ENCODE measurements at regions not wholly inside any gene's neighbourhood (a gene's known extent, or its start where the extent isn't known, plus 50 kb on each side); places are given as distances from the start of the nearest gene placed in this dataset.
"Not testable (repeated sequence)": the region's sequence is repeated elsewhere in the genome, so short reads cannot be mapped to it uniquely, and the experiment has no call there.

DNA sequence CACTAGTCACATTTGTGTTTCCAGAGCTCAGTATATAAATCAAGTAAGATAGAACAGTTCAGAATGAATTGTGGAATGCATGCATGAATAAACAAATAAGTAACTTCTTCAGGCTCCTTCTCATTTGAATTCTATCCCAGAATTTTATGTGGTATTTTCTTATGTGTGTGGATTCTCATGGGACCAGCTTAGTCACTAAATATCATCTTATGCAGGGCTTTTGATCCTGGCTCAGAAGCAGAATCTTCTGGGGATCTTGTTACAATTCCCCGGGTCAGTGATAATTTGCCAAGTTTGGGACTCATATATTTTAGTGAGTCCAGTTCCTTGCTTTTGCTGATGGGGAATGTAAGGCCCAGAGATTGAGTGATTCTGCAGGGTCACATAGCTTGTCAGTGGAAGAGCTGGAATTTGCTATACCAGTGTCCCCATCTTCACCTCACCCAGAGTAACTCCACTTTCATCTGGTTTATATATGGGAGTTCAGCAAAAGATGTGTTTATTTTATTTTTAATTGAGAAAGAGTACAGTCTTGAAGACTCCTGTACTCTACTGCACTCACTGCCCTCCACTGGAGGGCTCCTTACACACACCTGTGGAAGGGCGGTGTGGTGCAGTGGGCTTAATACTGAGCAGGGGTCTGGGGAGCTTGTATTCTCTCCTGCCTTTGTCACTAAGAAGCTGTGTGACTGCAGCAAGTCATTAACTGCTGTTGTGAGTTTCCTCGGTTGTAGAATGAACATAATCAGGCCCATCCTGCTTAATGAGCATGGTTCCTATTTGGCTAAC lies 198.2 kb upstream of the CXorf66 start:
- no peak for DNase-seq

DNA sequence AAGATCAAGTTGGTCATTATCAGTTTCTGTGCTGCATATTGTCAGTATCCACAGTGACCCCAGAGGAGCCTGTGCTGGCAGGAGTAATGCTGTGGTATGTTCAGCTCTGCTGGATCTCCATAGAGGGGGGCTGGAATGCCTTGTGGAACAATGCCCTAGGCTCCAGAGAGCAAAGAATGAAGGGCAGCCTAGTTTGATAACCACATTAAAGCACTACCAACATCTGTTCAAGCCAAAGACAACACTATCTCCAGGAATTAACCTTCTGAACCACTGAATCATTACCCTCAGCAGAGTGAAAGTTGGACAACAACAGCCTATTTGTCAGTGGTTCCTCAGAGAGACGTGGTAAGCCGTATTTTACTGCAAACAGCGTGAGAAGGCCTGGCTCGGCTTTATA lies 192.3 kb upstream of the CXorf66 start:
- DNase-seq, result no peak

DNA sequence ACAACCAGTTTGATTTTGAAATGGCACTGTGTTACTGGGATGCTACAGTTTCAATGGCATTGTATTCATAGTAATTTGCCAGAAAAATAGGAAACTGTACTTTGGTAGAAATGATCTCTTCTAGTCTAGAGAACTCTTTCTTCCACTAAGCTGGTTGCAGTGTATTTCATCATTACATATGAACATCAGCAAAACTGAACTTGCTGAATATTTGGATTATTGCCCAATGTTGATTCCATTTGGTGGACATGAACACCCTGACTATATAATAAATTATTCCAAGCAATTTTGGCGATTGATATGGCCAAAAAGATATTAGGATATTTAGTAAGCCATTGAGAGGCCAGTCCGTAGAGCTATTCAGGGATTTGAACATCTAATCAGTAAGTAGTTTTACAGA lies 191.8 kb upstream of the CXorf66 start:
- no peak for DNase-seq

DNA sequence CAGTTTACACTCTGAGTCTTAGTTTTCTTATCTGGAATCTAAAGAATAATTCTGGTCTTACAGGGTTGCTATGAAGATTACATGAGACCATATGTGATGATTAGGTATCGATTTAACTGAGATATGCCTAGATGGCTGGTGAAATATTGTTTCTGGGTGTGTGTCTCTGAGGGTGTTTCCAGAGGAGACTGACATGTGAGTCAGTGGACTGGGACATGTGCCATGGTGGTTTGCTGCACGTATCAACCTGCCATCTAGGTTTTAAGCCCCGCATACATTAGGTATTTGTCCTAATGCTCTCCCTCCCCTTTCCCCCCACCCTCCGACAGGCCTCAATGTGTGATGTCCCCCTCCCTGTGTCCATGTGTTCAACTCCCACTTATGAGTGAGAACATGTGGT lies 186.0 kb upstream of the CXorf66 start:
- no peak for DNase-seq

DNA sequence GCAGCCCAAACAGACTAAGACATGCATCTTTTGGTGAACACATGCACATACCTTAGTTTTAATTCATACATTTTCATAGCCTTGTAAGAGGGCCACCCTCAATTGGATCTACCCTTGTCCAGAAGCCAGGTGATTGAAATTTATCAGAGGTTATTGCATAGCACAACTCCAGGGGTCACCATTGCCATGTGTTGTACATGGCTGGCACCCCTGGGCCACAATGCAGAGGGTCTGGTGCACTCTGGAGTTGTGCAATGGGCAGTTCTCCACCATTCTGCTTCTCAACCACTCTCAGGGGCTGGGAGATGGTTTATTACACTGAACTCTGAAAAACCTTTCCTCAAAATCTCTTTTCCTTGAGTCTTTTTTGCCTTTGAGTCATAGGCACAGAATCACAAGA lies 184.4 kb upstream of the CXorf66 start:
- no peak for DNase-seq

DNA sequence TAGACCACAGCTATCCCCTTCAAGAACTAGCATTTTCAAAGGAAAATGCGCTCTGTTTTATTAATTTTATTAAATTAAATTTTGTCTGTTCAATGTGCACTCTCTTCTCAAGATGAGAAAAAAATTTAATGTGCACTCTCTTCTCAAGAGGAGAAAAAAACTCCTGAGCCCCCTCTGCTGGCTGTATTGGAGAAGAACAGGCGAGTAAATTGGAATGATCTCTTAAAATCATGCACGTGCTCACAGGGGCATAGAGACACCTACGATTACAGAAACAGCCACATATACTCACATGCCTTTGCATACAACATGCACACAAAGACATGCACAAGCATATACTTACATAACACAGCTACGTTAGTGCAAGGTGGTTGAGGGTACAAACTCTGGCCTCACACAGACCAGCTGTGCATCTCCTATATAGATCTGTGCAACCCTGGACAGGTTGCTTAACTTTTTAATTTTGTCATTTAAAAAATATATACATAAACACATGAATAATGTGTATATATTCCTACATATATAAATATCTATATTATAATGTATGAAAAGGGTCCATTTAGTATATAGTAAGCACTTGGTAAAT lies 176.2 kb upstream of the CXorf66 start:
- peak; percentile 7 for DNase-seq

DNA sequence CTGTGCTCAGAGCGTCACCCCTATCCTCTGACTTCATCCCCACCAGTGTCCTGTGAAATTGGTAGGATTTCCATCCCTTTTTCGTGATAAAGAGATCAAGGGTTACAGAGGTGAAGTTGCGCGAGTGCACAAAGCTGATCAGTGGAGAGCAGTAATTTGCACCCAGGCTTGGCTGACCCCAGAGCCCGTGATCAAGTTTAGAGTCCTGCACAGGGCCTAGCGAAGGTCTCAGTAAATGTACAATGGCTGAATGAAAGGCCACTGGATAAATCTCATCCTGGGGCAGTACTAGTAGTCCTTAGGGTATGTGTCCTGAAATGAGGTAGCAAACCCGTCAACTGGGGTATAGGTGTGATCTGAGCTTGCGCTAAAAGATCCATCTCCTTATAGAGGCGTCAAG lies 173.2 kb upstream of the CXorf66 start:
- not testable (repeated sequence) for DNase-seq

DNA sequence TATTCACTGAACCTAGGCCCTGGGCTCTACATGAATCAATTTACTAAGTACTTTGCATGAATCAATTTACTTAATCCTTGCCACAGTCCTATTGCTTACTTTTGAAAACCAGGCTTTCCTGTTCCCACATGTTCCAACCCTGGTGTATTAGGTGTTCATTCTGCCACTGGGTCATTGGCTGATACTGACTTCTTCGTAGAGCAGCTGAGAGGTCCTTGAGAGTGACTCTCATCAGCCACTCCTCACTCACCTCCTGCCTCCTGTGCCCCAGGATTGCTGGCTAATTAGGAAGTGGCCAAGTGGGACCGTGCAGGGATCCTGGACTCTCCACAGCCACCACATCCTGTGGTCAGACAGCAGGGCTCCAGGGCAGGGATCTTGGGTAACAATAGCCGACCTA lies 172.7 kb upstream of the CXorf66 start:
- DNase-seq, result not testable (repeated sequence)

DNA sequence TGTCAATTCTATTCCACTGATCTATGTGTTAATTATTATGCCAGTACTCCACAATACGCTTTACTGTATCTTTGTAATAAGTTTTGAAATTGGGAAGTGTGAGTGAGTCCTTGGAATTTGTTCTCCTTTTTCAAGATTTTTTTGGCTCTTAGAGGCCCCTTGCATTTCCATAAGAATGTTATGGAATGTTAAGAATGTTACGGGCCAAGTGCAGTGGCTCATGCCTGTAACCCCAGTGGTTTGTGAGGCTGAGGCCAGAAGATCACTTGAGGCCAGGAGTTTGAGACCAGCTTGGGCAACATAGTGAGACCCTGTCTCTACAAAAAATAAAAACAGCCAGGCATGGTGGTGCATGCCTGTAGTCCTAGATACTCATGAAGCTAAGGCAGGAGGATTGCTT lies 167.6 kb upstream of the CXorf66 start:
- no peak for DNase-seq

DNA sequence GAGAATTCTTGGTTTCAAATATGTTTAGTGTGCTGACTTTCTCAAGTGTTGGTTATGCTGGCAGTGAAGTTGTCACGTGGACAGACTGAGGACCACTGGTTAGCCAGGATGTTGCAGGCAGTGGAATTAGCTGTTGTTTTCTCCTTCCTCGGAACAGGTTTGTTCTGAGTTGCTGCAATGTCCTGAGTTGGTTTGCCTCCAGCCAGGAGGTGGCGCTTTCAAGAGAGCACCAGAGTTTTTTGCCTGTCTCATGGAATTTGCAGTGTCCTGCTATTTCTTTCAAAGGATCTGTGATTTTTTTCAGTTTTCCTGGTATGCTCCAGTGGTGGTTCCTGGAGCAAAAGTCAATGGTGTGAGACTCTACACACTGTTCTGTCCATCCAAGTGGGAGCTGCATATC lies 158.1 kb upstream of the CXorf66 start:
- DNase-seq, result no peak

DNA sequence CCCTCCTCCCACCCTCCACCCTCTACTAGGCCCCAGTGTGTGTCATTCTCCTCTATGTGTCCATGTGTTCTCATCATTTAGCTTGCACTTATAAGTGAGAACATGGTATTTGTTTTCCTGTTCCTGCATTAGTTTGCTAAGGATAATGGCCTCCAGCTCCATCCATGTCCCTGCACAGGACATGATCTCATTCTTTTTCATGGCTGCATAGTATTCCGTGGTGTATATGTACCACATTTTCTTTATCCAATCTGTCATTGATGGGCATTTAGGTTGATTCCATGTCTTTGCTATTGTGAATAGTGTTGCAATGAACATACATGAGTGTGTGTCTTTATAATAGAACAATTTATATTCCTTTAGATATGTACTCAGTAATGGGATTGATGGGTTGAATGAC lies 148.7 kb upstream of the CXorf66 start:
- not testable (repeated sequence) for DNase-seq

DNA sequence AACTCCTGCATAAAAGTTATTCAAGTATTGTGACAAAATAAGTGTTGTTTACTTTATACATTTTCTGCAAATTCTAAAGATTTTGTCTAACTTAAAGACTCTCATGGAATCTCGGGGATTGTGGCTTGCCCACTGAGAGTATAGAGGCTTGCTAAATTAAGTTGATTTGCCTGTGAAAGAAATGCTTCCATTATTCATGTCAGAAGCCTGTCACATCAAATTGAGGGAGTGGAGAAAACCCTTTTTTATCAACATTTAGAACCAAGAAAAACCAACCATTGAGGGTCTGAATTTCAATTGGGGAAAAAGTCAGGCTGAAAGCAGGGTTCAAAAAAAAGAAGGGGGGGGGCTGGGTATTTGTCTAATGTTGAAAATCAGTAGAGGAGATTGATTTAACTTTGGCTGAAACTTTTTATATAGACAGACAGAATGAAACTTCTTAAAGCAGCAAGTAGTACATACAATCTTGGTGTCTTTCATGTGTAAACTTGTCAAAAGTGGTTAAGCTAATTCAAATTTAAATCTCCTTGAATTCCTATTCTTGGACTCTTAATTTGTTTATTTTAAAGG lies 144.8 kb upstream of the CXorf66 start:
- DNase-seq, result no peak

DNA sequence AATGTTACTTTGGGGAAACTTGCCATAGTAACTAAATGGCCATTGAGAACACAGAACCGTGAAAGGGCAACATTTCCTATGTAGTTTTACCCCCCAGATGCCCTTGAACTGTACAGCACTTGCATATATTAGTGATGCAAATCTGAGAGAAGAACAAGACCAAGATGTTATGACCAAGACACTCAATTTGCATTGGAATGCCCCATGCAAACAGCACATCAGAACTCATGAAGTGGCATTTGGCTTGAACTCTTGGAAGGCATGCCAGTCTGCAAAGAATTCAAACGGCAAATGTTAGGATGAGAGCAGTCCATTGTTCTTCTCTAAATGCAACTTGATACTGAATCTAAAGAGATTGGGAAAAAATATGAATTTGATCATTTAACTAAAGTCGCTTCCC lies 139.4 kb upstream of the CXorf66 start:
- DNase-seq, result no peak

DNA sequence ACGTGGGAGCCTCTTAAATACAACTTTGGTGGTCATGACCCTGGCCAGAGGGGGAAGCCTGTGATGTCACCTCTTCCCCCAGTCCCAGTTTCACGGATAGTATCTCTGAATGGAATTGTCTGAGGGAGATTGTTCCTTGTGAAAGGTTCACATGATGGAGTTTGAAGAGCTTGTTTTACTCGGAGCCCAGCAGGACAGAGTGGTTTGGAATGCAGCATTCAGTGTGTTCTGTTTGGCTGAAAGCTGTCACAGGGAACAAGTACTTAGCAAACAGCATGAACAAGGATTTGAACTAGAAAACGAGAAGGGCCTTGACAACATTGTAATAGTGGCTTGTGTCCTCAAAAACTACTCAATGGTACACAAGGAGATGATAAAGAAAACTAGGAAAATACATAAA lies 133.9 kb upstream of the CXorf66 start:
- no peak for DNase-seq

DNA sequence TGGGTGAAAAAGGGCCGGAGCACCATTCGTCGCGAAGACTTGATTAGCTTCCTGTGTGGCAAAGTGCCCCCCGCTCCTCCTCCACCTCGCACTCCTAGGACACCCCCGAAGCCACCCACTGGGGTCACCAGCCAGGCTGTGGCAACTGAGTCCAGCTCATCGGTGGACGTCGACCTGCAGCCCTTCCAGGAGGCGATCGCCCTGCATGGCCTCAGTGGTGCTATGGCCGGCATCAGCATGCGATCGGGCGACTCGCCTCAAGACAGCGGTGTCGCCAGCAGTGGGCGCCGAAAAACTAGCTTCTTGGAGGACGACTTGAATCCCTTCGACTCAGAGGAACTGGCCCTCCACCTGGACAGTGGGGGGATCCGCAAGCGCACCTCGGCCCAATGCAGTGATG lies 126.8 kb upstream of the CXorf66 start:
- no peak for DNase-seq

DNA sequence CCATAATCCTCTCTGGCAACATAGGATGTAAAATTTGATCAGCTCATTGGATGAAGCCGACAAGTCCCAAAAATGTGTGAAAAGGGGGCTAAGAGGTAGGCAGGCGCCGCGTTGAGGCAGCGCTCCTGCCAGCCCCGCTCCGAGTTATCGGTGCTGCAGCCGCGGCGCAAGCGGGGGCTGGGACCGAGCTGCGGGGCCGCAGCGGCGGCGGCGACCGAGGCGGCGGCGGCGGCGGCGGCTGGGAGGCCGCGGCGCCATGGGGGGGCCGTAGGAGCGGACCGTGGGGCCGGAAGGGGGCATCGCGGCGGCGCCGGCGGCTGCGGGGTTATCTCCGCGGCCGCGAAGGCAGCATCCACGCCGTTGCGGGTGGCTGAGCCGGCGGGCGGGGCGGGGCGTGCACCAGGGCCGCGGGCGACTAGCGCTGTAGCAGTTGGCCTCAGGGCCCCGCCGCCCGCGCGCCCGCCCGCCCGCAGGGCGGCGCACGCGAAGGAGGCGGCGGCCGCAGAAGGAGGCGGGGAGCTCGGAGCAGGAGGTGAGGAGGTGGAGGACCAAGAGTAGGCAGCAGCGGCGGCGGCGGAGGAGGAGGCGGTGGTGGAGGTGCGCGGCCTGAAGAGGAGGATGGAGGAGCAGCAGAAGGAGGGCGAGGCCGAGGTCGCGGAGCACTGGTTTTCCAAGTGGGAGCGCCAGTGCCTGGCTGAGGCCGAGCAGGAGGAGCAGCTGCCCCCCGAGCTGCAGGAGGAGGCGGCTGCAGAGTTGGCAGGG lies 126.0 kb upstream of the CXorf66 start:
- DNase-seq, result peak; percentile 38

DNA sequence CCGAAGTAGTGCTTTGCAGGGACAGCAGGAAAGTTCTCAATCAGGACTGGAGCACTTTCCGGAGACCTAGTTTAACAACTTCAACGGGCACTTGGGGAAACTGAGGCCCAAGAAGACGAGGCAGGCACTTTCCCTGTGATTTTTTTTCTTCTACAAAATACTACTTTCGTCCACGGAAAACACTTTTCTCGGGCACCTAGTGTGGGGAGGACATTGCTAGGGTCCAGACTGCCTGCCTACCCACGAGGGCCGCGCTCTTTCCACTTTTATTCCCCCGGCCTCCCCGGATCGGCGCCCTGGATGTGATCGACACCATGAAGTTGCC lies 125.4 kb upstream of the CXorf66 start:
- no peak for DNase-seq

DNA sequence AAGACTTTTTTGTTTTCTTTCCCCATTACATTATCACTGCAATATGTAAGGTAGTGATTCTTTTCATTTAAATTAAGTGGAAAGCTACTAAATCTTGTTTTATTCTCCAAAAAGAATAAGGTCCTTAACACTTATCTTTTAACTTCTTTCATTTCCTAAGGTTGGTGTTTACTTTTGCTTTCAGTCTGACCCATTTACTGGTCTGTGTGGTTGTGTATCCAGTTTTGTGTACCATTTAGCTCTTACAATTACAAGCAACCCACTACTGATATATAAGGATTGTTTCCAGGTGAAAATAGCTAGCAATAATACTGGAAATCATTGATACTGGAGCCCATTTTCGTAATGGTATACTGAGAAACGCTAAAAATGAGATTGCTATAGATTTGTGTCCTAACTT lies 123.1 kb upstream of the CXorf66 start:
- DNase-seq, result no peak

DNA sequence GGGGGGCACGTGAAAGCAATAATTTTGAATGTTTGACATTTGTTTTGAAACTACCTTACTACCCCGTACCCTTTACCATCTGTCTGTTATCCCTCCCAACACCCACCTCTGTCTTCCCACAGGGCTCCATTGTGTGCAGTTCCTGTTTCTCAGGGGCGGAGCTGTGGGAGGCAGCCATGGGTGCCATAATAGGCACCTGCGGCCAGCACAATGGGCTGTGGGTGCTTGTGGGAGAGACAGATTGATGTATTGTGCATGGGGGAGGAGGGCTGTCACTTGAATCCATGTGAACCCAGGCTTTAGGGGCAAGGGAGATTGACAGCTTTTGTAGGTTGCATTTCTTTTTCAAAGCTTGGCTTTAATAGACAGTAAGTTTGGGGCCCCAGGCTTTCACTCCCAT lies 122.6 kb upstream of the CXorf66 start:
- no peak for DNase-seq

DNA sequence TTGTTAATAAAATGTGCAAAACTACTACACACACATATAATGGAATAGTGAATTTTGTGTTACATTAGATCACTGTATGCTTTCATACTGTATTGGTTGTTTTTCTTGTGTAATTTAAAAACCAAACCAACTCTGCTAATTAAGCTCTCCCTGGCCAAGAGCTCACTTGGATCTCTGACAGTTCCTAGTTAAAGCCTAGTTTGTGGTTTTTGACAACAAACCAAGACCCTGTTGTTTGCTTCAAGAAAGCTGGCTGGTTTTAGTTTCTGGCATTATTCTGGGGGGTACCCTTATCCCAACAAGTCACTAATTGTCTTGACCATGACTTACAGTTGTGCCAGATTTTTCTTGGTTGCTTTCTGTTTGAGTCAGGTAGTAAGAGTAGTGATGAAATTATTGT lies 121.4 kb upstream of the CXorf66 start:
- no peak for DNase-seq

DNA sequence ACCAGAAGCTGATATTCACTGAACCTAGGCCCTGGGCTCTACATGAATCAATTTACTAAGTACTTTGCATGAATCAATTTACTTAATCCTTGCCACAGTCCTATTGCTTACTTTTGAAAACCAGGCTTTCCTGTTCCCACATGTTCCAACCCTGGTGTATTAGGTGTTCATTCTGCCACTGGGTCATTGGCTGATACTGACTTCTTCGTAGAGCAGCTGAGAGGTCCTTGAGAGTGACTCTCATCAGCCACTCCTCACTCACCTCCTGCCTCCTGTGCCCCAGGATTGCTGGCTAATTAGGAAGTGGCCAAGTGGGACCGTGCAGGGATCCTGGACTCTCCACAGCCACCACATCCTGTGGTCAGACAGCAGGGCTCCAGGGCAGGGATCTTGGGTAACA lies 109.5 kb upstream of the CXorf66 start:
- not testable (repeated sequence) for DNase-seq

DNA sequence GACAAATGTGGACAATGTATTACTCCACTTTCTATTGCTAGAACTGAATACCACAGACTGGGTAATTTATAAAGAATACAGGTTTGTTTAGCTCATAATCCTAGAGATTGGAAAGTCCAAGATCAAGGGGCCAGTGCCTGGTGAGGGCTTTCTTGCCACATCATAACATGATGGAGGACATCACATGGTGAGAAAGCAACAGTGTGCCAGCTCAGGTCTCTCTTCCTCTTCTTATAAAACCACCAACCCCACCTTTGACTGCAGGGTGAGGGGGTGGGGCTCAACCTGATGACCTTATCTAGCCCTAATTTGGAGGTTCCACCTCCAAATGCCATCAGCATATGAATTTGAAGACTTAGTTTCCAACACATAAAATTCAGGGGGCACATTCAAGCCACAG lies 105.7 kb upstream of the CXorf66 start:
- no peak for DNase-seq

DNA sequence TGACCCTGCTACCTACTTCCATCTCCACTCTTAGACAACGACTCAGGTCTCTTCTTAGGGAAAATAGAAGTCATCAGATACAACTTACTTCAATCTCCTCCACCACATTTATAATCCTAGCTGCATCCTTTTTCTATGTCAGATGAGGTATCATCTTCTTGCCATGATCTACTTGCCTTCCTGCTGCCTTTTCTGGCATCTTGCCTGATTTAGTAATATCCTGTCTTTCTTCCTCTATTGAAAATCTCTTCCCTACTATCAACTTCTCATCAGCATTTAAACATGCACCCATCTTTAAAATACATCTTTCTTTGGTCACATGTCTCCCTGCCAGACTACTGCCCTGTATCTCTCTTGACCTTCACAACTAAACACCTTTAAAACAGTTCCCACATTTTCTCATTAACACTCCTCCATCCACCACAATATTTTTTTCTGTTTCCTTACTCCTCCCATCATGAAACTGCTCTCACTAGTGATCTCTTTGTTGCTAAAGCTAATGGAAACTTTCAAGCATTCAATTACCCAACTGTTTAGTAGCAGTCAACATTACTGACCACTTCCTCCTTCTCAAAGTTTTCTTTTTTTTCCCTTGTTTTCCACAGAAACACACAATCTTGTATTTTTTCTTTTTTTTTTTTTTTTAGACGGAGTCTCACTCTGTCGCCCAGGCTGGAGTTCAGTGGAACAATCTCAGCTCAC lies 100.8 kb upstream of the CXorf66 start:
- DNase-seq, result no peak

All from right kidney (tissue), 1 donor.